ENCODE measurements at regions not wholly inside any gene's neighbourhood (a gene's known extent, or its start where the extent isn't known, plus 50 kb on each side); places are given as distances from the start of the nearest gene placed in this dataset.

DNA sequence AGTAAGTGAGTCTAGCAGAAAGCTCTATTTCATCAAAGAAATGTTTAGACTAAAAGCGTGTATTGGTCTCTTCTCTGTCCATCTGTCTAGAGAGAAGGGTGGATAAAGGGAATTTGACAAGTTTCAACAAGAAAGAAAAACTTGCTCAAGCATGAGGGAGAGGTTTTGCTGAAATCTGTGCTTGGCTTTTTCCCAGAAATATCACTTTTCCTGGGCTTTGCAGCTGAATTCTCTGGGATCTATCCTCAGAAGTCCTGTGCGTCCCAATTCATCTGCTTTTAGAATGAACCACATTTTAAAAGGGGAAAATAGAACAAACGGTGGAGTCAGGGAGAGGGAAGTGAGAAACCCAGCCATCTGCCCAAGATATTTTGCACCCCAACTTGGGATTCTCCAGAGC lies 59.6 kb upstream of the CELF2 start:
- DNase-seq (ENCODE audit: extremely low read depth in 1 of 2, low read depth in 1 of 2): no peak

DNA sequence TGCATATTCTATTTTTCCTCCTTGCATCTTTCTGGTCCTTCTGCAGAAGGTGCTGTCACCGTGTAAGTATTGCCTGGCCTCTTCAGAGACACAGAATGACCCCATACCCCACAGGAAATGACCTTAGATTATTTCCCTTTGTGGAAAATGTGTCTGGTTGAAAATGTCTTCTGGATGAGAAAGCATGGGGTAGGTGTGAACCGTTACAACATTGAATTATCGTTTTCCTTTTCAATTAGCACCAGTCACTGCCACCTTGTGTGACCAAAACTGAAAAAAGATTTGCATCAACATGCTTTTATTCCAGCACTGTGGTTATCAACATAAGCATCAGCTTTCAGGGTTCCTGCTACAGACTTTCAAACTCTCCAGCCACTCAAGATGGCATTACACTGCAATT lies 58.0 kb upstream of the CELF2 start:
- no peak for DNase-seq (ENCODE audit: extremely low read depth in 1 of 2, low read depth in 1 of 2)

DNA sequence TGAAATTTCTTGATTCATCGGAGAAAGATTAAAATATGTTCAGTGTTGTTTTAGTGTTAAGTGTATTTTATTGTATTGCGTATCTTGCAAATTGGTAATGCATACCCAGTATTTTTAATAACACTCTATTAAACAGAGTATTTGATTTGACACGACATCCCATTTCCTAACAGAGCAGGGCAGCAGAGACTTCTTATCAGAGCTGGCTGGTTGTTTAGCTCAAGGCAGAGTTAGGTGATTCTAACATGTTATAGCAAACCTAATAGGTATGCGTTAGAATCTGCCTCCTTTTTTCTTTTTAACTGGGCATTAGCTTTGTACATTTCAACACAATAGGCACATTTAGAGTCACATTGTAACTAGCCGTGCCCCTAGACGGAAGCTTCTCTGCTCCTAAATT lies 57.1 kb upstream of the CELF2 start:
- DNase-seq (ENCODE audit: extremely low read depth in 1 of 2, low read depth in 1 of 2): no peak

DNA sequence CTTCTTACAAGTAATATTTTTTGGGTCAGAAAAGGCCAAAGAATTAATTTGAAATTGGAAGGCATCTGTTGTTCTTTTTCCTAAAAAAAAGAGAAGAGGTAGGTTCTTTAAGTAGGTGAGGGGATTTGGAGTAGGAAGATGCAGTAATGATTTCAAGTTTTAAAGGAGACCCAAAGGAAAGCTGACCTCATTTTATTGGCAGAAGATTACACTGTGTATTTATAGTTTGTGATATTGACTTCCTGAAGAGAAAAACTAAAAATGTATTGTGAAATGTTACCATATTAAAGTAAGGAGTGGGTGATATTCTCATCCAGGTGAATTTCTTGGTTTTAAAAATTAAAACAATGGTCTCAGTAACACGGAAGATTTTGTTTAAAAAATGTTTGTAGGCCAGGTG lies 56.6 kb upstream of the CELF2 start:
- DNase-seq (ENCODE audit: extremely low read depth in 1 of 2, low read depth in 1 of 2): no peak

DNA sequence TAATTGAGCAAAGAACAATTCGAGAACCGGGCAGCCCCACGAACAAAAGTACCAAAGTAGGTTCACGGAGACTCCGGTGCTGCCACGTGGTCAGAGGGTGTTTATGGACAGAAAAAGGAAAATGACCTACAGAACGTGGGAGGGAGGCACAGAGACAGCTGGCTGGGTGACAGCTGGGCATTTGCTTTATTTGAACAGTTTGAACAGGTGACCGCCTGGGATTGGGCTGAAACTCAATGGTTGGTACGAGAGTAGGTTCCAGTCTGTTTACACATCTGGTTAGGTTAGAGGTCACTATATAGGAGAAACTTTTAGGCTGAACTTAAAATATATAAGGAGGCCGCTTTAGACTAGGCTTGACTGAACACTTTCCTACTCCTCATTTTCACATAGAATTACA lies 50.6 kb upstream of the CELF2 start:
- no peak for DNase-seq (ENCODE audit: extremely low read depth in 1 of 2, low read depth in 1 of 2)

DNA sequence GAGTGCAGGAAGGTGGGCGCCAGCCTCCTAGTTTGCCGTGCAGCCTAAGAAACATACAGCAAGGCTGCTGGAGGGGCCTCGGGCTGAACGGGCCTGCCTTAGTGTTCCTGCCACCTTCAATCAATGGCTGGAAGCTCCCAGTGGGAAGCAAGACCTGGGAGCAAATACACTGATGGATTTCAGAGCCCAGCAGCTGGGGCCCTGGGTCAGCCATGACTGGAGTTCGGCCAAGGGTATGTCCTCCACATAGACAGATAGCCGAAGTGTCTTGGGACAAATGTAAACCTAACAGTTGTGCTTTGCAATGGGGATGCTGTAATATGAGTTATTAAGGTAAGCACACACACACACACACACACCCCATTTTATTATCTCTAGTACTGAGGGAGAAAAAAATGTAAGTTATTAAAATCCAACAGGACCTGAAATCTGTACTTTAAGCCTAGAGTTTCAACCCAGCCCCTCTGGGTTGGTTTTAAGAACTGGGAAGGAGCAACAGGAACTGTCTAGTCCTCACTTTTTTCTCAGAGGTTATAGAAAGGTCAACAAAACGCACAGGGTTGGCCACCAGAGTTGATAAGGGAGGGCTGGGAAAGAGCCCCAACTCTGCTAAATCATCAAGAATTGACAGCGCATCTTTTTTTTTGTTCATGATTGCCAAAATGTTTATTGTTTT lies 50.0 kb upstream of the CELF2 start:
- DNase-seq (ENCODE audit: extremely low read depth in 1 of 2, low read depth in 1 of 2): no peak

Data from stimulated activated CD8-positive, alpha-beta memory T cell treated with anti-CD3 and anti-CD28 coated beads, Interleukin-7, amount 100 ng/mL, for 48 hours (primary cell).